ENCODE measurements at regions not wholly inside any gene's neighbourhood (a gene's known extent, or its start where the extent isn't known, plus 50 kb on each side); places are given as distances from the start of the nearest gene placed in this dataset.

- TF ChIP-seq CTCF (conservative IDR thresholded peaks at IDR 0.05) (no peak), ZFX (IDR thresholded peaks at IDR 0.05) (no peak)
- no peak overlapping the region for H3K27ac ChIP-seq
Observed at GRCh38 chr6:144855375-144855774, 570.2 kb downstream of the UTRN start.

GRCh38 chr6:144855812-144856531, 570.8 kb downstream of the UTRN start:
- H3K27ac ChIP-seq, result no peak overlapping the region
- TF ChIP-seq ZFX (IDR thresholded peaks at IDR 0.05) (no peak), CTCF (conservative IDR thresholded peaks at IDR 0.05) (no peak)

GRCh38 chr6:144856622-144857021, 571.5 kb downstream of the UTRN start:
- no peak for TF ChIP-seq CTCF (conservative IDR thresholded peaks at IDR 0.05)
- TF ChIP-seq ZFX (IDR thresholded peaks at IDR 0.05), result no peak
- H3K27ac ChIP-seq, result no peak overlapping the region

GRCh38 chr6:144857086-144857485, 572.0 kb downstream of the UTRN start:
- no peak overlapping the region for H3K27ac ChIP-seq
- no peak for TF ChIP-seq ZFX (IDR thresholded peaks at IDR 0.05)
- TF ChIP-seq CTCF (conservative IDR thresholded peaks at IDR 0.05), result no peak

- H3K27ac ChIP-seq, result no peak overlapping the region
- TF ChIP-seq CTCF (conservative IDR thresholded peaks at IDR 0.05) (no peak), ZFX (IDR thresholded peaks at IDR 0.05) (no peak)
Observed at GRCh38 chr6:144862769-144863168, 577.6 kb downstream of the UTRN start.

- no peak overlapping the region for H3K27ac ChIP-seq
- no peak for TF ChIP-seq CTCF (conservative IDR thresholded peaks at IDR 0.05)
- no peak for TF ChIP-seq ZFX (IDR thresholded peaks at IDR 0.05)
Observed at GRCh38 chr6:144867761-144868160, 582.6 kb downstream of the UTRN start.

GRCh38 chr6:144870782-144871181, 585.6 kb downstream of the UTRN start:
- no peak overlapping the region for H3K27ac ChIP-seq
- no peak for TF ChIP-seq CTCF (conservative IDR thresholded peaks at IDR 0.05)

Data from C4-2B (cell line).